ENCODE measurements at regions not wholly inside any gene's neighbourhood (a gene's known extent, or its start where the extent isn't known, plus 50 kb on each side); places are given as distances from the start of the nearest gene placed in this dataset.
"Not testable (repeated sequence)": the region's sequence is repeated elsewhere in the genome, so short reads cannot be mapped to it uniquely, and the experiment has no call there.

DNA sequence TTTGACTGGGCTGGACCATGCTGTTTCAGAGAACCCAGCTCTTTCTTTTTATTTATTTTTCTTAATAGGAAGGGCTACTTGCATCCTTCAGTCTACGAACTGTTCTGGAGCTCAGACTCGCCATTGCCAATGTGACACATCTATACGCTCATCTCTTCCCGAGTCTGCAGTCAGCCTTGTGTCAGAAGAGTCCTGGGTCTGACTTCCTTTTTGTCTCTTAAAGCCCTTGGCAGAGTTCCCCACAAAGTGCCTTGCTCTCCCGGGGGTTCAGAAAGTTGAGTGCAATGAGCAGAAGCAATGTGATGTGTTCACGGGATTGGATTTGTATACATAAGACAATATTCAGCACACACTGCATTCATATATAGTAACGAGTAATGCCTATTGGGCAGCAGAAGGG lies 140.4 kb downstream of the ATPSCKMT start:
- DNase-seq, result no peak
- WGBS, 5 donors, result 72 to 81% (median 77%) methylated on average over 7 of the region's 7 CpGs
- Histone ChIP-seq H3K4me3 (no peak overlapping the region), H3K4me1 (no peaks in the 10 kb centered on the region), H3K27ac (no peak overlapping the region), H3K36me3 (no peaks in the 10 kb centered on the region), H3K9me3 (peaks cover 0 to 6% (median 0%) of the 10 kb centered on the region in 8 donors), H3K27me3 (replicated peaks in 1 of 7) (no peaks in the 10 kb centered on the region)
- TF ChIP-seq, protein P1, sequence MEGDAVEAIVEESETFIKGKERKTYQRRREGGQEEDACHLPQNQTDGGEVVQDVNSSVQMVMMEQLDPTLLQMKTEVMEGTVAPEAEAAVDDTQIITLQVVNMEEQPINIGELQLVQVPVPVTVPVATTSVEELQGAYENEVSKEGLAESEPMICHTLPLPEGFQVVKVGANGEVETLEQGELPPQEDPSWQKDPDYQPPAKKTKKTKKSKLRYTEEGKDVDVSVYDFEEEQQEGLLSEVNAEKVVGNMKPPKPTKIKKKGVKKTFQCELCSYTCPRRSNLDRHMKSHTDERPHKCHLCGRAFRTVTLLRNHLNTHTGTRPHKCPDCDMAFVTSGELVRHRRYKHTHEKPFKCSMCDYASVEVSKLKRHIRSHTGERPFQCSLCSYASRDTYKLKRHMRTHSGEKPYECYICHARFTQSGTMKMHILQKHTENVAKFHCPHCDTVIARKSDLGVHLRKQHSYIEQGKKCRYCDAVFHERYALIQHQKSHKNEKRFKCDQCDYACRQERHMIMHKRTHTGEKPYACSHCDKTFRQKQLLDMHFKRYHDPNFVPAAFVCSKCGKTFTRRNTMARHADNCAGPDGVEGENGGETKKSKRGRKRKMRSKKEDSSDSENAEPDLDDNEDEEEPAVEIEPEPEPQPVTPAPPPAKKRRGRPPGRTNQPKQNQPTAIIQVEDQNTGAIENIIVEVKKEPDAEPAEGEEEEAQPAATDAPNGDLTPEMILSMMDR (IDR thresholded peaks at IDR 0.05 in 8 of 11, conservative IDR thresholded peaks at IDR 0.05 in 3 of 11), result no peak
- no peak for TF ChIP-seq POLR2A (IDR thresholded peaks at IDR 0.05)
- TF ChIP-seq POLR2AphosphoS5 (IDR thresholded peaks at IDR 0.05), result no peak
- intact Hi-C loops (cut with DNase I; ENCODE audit: low total_unique reads), result no loop called here

DNA sequence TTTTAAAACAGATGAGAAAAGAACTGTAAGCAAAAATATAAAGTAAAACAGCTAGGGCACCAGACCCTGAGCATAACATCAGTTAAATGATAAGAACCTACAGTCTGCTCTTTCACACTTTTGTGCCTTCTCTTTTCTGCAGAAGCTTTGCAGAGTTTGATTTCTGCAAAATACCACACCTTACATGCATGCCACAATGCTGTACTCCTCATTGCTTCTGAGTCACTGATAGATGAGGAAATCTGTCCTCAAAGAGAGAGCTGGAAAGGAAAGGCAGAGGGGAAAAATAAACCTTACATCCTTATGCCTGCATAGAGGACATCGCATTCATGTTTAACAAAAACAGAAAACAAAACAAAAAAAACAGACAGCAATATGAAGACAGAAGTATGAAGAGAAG lies 142.9 kb downstream of the ATPSCKMT start:
- Histone ChIP-seq H3K36me3 (no peaks in the 10 kb centered on the region), H3K4me3 (no peak overlapping the region), H3K27ac (no peak overlapping the region), H3K4me1 (no peaks in the 10 kb centered on the region), H3K27me3 (replicated peaks in 1 of 7) (no peaks in the 10 kb centered on the region), H3K9me3 (peaks cover 0 to 6% (median 0%) of the 10 kb centered on the region in 8 donors)
- no peak for TF ChIP-seq POLR2AphosphoS5 (IDR thresholded peaks at IDR 0.05)
- no peak for TF ChIP-seq POLR2A (IDR thresholded peaks at IDR 0.05)
- TF ChIP-seq, protein P1 (IDR thresholded peaks at IDR 0.05 in 8 of 11, conservative IDR thresholded peaks at IDR 0.05 in 3 of 11), result no peak
- 84 to 100% (median 92%) methylated on average over 1 of the region's 1 CpG for WGBS, 5 donors
- intact Hi-C loops (cut with DNase I; ENCODE audit: low total_unique reads), result no loop called here
- no peak for DNase-seq

DNA sequence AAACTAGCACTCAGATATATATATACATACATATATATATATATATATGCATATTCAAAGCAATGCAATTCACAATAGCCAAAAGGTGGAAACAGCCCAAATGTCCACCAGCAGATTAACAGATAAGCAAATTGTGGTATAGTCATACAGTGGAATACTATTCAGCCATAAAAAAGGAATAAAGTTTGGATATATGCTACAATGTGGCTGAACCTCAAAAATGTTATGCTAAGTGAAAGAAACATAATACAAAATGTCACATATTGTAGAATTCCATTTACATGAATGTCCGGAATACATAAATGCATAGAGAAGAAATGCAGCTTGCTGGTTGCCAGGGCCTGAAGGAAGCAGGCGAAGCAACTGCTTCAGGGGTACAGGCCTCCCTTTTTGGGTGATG lies 143.4 kb downstream of the ATPSCKMT start:
- no peak for TF ChIP-seq POLR2AphosphoS5 (IDR thresholded peaks at IDR 0.05)
- TF ChIP-seq, protein P1 (IDR thresholded peaks at IDR 0.05 in 8 of 11, conservative IDR thresholded peaks at IDR 0.05 in 3 of 11), result no peak
- TF ChIP-seq POLR2A (IDR thresholded peaks at IDR 0.05), result no peak
- no peak overlapping the region for H3K27ac ChIP-seq
- no peaks in the 10 kb centered on the region for H3K27me3 ChIP-seq (replicated peaks in 1 of 7)
- H3K4me3 ChIP-seq, result no peak overlapping the region
- no peaks in the 10 kb centered on the region for H3K36me3 ChIP-seq
- intact Hi-C loops (cut with DNase I; ENCODE audit: low total_unique reads), result no loop called here
- peaks cover 0 to 6% (median 0%) of the 10 kb centered on the region in 8 donors for H3K9me3 ChIP-seq
- no peak for DNase-seq
- no peaks in the 10 kb centered on the region for H3K4me1 ChIP-seq
- WGBS, 5 donors, result 90 to 97% (median 93%) methylated on average over 2 of the region's 2 CpGs

DNA sequence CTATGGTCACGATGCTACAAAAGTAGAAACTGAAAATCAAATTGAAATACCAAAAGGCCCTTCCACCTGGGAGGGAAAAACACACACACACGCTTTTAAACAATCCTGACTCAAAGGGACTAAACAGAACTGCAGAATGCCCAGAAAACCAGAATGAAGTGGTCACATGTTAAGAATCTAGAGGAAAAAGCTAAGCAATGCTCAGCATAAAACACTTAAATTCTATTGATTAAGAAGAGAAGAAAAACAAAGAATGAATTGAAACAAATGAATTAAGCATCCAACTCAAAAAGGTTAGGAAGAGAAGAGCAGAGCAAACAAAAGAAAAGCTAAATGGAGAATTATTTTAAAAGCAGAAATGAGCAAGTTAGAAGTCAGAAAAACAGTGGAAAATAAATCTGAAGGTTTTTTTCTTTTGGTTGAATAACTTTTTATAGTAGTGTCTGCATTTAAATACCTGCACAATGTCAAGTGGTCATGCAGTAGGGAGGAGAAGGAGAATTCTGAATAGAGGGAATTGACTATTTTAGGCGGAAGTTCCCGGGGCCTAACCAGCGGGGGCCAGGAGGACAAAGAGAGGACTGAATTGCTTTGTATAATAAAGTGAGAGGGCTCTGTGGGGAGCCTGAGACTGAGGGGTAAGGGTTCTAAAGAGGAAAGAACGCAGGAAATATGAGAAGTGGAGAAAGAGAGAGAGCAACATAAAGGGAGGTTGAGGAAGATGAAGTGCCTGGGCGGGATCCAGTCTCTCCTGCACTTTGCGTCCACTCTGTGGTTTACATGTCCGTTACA lies 146.8 kb downstream of the ATPSCKMT start:
- peaks cover 0 to 32% (median 20%) of the 10 kb centered on the region in 8 donors for H3K9me3 ChIP-seq
- no peak for DNase-seq
- WGBS, 5 donors, result 61 to 69% (median 68%) methylated on average over 9 of the region's 9 CpGs
- H3K27me3 ChIP-seq (replicated peaks in 1 of 7), result no peaks in the 10 kb centered on the region
- no peak for TF ChIP-seq POLR2A (IDR thresholded peaks at IDR 0.05)
- TF ChIP-seq POLR2AphosphoS5 (IDR thresholded peaks at IDR 0.05), result no peak
- TF ChIP-seq, protein P1 (IDR thresholded peaks at IDR 0.05 in 8 of 11, conservative IDR thresholded peaks at IDR 0.05 in 3 of 11), result no peak
- H3K4me1 ChIP-seq, result no peaks in the 10 kb centered on the region
- H3K36me3 ChIP-seq, result no peaks in the 10 kb centered on the region
- intact Hi-C loops (cut with DNase I; ENCODE audit: low total_unique reads), result no loop called here
- H3K27ac ChIP-seq, result no peak overlapping the region
- H3K4me3 ChIP-seq, result no peak overlapping the region

DNA sequence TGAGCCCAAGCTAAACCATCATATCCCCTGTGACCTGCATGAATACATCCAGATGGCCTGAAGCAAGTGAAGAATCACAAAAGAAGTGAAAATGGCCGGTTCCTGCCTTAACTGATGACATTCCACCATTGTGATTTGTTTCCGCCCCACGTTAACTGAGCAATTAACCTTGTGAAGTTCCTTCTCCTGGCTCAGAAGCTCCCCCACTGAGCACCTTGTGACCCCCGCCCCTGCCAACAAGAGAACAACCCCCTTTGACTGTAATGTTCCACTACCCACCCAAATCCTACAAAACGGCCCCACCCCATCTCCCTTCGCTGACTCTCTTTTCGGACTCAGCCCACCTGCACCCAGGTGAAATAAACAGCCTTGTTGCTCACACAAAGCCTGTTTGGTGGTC lies 147.5 kb downstream of the ATPSCKMT start:
- DNase-seq; H3K27ac ChIP-seq; H3K4me3 ChIP-seq; intact Hi-C loops (cut with DNase I; ENCODE audit: low total_unique reads); H3K4me1 ChIP-seq; H3K27me3 ChIP-seq (replicated peaks in 1 of 7); H3K36me3 ChIP-seq: not testable (repeated sequence)
- H3K9me3 ChIP-seq, result peaks cover 0 to 32% (median 20%) of the 10 kb centered on the region in 8 donors
- 76 to 83% (median 81%) methylated on average over 7 of the region's 7 CpGs for WGBS, 5 donors
